GM12892 (cell line): ENCODE measurements at regions not wholly inside any gene's neighbourhood (a gene's known extent, or its start where the extent isn't known, plus 50 kb on each side); places are given as distances from the start of the nearest gene placed in this dataset.

Source experiments
- POLR2A ChIP-seq: IDR thresholded peaks from 2 replicates; pipeline ENCODE4 v1.6.1; 2011; ENCODE audit warnings: low read depth, low read length, control low read depth
- POLR2AphosphoS5 ChIP-seq: IDR thresholded peaks from 2 replicates; pipeline ENCODE4 v1.6.1; 2011; ENCODE audit warnings: low read depth, low read length, control low read depth
- TAF1 ChIP-seq: IDR thresholded peaks from 2 replicates; pipeline ENCODE4 v1.6.1; 2011; ENCODE audit warnings: low read depth, mild to moderate bottlenecking, control low read depth, low read length, borderline replicate concordance

GRCh38 chr5:4665911-4666310, 474.2 kb upstream of the ADAMTS16 start:
- TF ChIP-seq POLR2AphosphoS5 (no peak), POLR2A (no peak), TAF1 (no peak)
